NB4 (cell line): ENCODE measurements at regions not wholly inside any gene's neighbourhood (a gene's known extent, or its start where the extent isn't known, plus 50 kb on each side); places are given as distances from the start of the nearest gene placed in this dataset.

ENCODE experiments used
- POLR2A ChIP-seq: IDR thresholded peaks from 2 replicates; pipeline ENCODE4 v1.6.1; 2011; ENCODE audit warnings: mild to moderate bottlenecking; ENCODE audit not compliant: insufficient read length; ENCODE audit errors: extremely low read depth
- TF ChIP-seq, protein P1 (sequence below): IDR thresholded peaks from one replicate; pipeline ENCODE4 v1.5.1; 2012; ENCODE audit warnings: low read depth, low read length
- TF ChIP-seq, protein P2 (sequence below): IDR thresholded peaks from 2 replicates; pipeline ENCODE4 v1.6.1; 2011; ENCODE audit warnings: low read depth, low read length

GRCh38 chr3:59558906-59559720 lies 509.3 kb upstream of the CFAP20DC start:
- TF ChIP-seq, protein P1, sequence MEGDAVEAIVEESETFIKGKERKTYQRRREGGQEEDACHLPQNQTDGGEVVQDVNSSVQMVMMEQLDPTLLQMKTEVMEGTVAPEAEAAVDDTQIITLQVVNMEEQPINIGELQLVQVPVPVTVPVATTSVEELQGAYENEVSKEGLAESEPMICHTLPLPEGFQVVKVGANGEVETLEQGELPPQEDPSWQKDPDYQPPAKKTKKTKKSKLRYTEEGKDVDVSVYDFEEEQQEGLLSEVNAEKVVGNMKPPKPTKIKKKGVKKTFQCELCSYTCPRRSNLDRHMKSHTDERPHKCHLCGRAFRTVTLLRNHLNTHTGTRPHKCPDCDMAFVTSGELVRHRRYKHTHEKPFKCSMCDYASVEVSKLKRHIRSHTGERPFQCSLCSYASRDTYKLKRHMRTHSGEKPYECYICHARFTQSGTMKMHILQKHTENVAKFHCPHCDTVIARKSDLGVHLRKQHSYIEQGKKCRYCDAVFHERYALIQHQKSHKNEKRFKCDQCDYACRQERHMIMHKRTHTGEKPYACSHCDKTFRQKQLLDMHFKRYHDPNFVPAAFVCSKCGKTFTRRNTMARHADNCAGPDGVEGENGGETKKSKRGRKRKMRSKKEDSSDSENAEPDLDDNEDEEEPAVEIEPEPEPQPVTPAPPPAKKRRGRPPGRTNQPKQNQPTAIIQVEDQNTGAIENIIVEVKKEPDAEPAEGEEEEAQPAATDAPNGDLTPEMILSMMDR = no peak
- TF ChIP-seq POLR2A = no peak
- TF ChIP-seq, protein P2, sequence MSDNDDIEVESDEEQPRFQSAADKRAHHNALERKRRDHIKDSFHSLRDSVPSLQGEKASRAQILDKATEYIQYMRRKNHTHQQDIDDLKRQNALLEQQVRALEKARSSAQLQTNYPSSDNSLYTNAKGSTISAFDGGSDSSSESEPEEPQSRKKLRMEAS = no peak
